HL-60 (cell line): ENCODE measurements at regions not wholly inside any gene's neighbourhood (a gene's known extent, or its start where the extent isn't known, plus 50 kb on each side); places are given as distances from the start of the nearest gene placed in this dataset.

Source experiments
- DNase-seq, 2 experiments: peaks; one replicate each; pipeline ENCODE4 v3.0.0-alpha.2; 2010 to 2020; ENCODE audit warnings: low read depth in 1 of 2, low spot score in 1 of 2
- H3K27ac ChIP-seq: fragments of 250-450 bp; sonication (Bioruptor Pico); replicated peaks from 2 replicates; pipeline ENCODE4 v1.5.1; 2020; ENCODE audit warnings: mild to moderate bottlenecking, moderate library complexity
- H3K27me3 ChIP-seq: fragments of 250-450 bp; sonication (Bioruptor Pico); 2 replicates; pipeline ENCODE4 v1.5.1; 2021; ENCODE audit warnings: mild to moderate bottlenecking, moderate library complexity; ENCODE audit not compliant: insufficient read depth, poor library complexity, severe bottlenecking
- H3K4me3 ChIP-seq: replicated peaks from 2 replicates; pipeline ENCODE4 v1.5.1; 2011; ENCODE audit warnings: mild to moderate bottlenecking, control low read depth, low read length; ENCODE audit not compliant: insufficient read depth
- GABPA ChIP-seq: IDR thresholded peaks from 2 replicates; pipeline ENCODE4 v1.6.1; 2012; ENCODE audit warnings: low read depth
- POLR2AphosphoS5 ChIP-seq: IDR thresholded peaks from 2 replicates; pipeline ENCODE4 v1.6.1; 2012; ENCODE audit warnings: low read depth
- REST ChIP-seq: IDR thresholded peaks from 2 replicates; pipeline ENCODE4 v1.6.1; 2012; ENCODE audit warnings: low read depth; ENCODE audit not compliant: insufficient replicate concordance
- SPI1 ChIP-seq: IDR thresholded peaks from 2 replicates; pipeline ENCODE4 v1.6.1; 2012; ENCODE audit warnings: low read depth, mild to moderate bottlenecking, borderline replicate concordance
- TF ChIP-seq, protein P1 (sequence below): IDR thresholded peaks from one replicate; pipeline ENCODE4 v1.5.1; 2011; ENCODE audit warnings: low read length, control low read depth, inconsistent platforms; ENCODE audit not compliant: insufficient read depth

DNA sequence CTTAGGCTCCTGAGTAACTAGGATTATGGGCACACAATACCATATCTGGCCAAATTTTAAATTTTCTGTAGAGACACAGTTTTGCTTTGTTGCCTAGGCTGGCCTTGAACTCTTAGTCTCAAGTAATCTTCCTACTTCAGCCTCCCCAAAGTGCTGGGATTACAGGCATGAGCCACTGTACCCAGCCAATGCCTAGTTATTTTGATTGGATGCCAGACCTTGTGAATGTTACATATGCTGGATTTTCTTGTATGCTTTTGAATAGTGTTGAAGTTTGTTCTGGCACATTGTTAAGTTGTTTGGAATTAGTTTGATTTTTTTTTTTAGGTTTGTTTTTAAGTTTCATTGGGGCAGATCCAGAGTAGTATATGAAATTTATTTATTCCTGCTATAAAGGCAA is 110.7 kb upstream of the ANO5 start:
- H3K27ac ChIP-seq: no peak overlapping the region
- H3K4me3 ChIP-seq: no peak overlapping the region
- TF ChIP-seq POLR2AphosphoS5 (no peak), REST (no peak), SPI1 (no peak), GABPA (no peak)
- TF ChIP-seq, protein P1, sequence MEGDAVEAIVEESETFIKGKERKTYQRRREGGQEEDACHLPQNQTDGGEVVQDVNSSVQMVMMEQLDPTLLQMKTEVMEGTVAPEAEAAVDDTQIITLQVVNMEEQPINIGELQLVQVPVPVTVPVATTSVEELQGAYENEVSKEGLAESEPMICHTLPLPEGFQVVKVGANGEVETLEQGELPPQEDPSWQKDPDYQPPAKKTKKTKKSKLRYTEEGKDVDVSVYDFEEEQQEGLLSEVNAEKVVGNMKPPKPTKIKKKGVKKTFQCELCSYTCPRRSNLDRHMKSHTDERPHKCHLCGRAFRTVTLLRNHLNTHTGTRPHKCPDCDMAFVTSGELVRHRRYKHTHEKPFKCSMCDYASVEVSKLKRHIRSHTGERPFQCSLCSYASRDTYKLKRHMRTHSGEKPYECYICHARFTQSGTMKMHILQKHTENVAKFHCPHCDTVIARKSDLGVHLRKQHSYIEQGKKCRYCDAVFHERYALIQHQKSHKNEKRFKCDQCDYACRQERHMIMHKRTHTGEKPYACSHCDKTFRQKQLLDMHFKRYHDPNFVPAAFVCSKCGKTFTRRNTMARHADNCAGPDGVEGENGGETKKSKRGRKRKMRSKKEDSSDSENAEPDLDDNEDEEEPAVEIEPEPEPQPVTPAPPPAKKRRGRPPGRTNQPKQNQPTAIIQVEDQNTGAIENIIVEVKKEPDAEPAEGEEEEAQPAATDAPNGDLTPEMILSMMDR: no peak
- no peak for DNase-seq
- H3K27me3 ChIP-seq: no peaks in the 10 kb centered on the region

DNA sequence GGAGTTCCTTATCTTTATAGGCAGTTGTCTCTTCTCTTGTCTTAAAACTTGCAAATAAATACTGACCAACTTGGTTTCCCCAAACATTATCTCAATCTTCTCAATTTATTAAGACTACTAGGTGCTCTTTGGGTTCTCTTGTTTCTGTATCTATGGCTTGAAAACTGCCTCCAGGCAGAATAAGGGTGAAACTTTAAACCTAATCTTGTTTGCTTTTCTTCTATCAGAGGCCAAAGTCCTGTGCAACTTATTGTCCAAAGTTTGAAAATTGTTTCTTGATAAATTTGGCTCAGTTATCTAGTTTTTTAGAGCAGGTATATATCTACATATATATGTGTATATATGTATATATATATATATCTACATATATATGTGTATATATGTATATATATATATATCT is 110.1 kb upstream of the ANO5 start:
- TF ChIP-seq SPI1 (no peak), GABPA (no peak), POLR2AphosphoS5 (no peak), REST (no peak)
- TF ChIP-seq, protein P1: no peak
- Histone ChIP-seq H3K4me3 (no peak overlapping the region), H3K27me3 (no peaks in the 10 kb centered on the region), H3K27ac (no peak overlapping the region)
- no peak for DNase-seq

DNA sequence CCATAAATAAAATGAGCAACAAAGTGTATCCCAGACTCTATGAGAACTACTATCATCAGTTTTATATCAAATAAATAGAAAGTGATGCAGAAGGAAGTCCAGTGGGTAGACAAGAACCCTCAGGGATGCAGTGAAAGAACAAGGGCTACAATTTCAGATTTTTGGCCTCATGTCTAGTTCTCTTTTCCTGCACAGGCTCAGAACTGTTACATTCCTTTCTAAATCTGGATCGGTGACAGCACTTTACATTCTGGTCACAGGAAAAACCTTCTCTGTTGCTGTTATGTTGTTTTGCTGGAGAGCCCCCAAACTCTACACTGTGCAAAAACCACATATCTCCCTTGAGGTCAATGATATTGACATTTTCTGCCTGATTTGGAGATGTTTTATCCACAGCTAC is 108.8 kb upstream of the ANO5 start:
- no peak for DNase-seq
- H3K27me3 ChIP-seq: no peaks in the 10 kb centered on the region
- TF ChIP-seq POLR2AphosphoS5 (no peak), SPI1 (no peak), REST (no peak), GABPA (no peak)
- TF ChIP-seq, protein P1: no peak
- no peak overlapping the region for H3K27ac ChIP-seq
- H3K4me3 ChIP-seq: no peak overlapping the region
